ENCODE measurements at regions not wholly inside any gene's neighbourhood (a gene's known extent, or its start where the extent isn't known, plus 50 kb on each side); places are given as distances from the start of the nearest gene placed in this dataset.

- TF ChIP-seq GATA2 (CRISPR knock-in tag; IDR thresholded peaks at IDR 0.05), result no peak
- TF ChIP-seq RFX5 (IDR thresholded peaks at IDR 0.05; ENCODE audit: low read length), result no peak
- TF ChIP-seq, protein P1, sequence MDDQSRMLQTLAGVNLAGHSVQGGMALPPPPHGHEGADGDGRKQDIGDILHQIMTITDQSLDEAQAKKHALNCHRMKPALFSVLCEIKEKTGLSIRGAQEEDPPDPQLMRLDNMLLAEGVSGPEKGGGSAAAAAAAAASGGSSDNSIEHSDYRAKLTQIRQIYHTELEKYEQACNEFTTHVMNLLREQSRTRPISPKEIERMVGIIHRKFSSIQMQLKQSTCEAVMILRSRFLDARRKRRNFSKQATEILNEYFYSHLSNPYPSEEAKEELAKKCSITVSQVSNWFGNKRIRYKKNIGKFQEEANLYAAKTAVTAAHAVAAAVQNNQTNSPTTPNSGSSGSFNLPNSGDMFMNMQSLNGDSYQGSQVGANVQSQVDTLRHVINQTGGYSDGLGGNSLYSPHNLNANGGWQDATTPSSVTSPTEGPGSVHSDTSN (IDR thresholded peaks at IDR 0.05), result no peak
- TF ChIP-seq TEAD4 (IDR thresholded peaks at IDR 0.05; ENCODE audit: borderline replicate concordance, insufficient read depth), result no peak
- TF ChIP-seq SMC3 (IDR thresholded peaks at IDR 0.05; ENCODE audit: low read depth, low read length), result no peak
- no peak for TF ChIP-seq RCOR1 (IDR thresholded peaks at IDR 0.05; ENCODE audit: low read length)
- TF ChIP-seq EZH2phosphoT487 (IDR thresholded peaks at IDR 0.05; ENCODE audit: borderline replicate concordance, low read depth), result no peak
- no peak for TF ChIP-seq RXRA (IDR thresholded peaks at IDR 0.05; ENCODE audit: borderline replicate concordance, low read depth)
- no peak for TF ChIP-seq YY1 (IDR thresholded peaks at IDR 0.05; ENCODE audit: low read depth)
- no peak for TF ChIP-seq MXI1 (IDR thresholded peaks at IDR 0.05; ENCODE audit: low read depth, low read length)
- TF ChIP-seq ELF1 (IDR thresholded peaks at IDR 0.05), result no peak
- no peak for TF ChIP-seq MAX (IDR thresholded peaks at IDR 0.05; ENCODE audit: low read depth)
- no peak for TF ChIP-seq GABPA (IDR thresholded peaks at IDR 0.05; ENCODE audit: low read depth)
- no peak for TF ChIP-seq EP300 (IDR thresholded peaks at IDR 0.05; ENCODE audit: borderline replicate concordance in 1 of 2, low read depth in 1 of 2, low read length in 1 of 2)
- no peak for TF ChIP-seq FOXM1 (IDR thresholded peaks at IDR 0.05; ENCODE audit: low read depth)
- no peak for TF ChIP-seq FOXJ3 (CRISPR knock-in tag; IDR thresholded peaks at IDR 0.05)
- no peak for TF ChIP-seq NFIC (IDR thresholded peaks at IDR 0.05; ENCODE audit: borderline replicate concordance)
- TF ChIP-seq, protein P2, sequence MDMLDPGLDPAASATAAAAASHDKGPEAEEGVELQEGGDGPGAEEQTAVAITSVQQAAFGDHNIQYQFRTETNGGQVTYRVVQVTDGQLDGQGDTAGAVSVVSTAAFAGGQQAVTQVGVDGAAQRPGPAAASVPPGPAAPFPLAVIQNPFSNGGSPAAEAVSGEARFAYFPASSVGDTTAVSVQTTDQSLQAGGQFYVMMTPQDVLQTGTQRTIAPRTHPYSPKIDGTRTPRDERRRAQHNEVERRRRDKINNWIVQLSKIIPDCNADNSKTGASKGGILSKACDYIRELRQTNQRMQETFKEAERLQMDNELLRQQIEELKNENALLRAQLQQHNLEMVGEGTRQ (IDR thresholded peaks at IDR 0.05; ENCODE audit: borderline replicate concordance, low read depth, low read length), result no peak
- TF ChIP-seq, protein P3, sequence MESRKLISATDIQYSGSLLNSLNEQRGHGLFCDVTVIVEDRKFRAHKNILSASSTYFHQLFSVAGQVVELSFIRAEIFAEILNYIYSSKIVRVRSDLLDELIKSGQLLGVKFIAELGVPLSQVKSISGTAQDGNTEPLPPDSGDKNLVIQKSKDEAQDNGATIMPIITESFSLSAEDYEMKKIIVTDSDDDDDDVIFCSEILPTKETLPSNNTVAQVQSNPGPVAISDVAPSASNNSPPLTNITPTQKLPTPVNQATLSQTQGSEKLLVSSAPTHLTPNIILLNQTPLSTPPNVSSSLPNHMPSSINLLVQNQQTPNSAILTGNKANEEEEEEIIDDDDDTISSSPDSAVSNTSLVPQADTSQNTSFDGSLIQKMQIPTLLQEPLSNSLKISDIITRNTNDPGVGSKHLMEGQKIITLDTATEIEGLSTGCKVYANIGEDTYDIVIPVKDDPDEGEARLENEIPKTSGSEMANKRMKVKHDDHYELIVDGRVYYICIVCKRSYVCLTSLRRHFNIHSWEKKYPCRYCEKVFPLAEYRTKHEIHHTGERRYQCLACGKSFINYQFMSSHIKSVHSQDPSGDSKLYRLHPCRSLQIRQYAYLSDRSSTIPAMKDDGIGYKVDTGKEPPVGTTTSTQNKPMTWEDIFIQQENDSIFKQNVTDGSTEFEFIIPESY (IDR thresholded peaks at IDR 0.05; ENCODE audit: borderline replicate concordance, low read depth), result no peak
- TF ChIP-seq USF1 (IDR thresholded peaks at IDR 0.05; ENCODE audit: borderline replicate concordance, low read depth), result no peak
- no peak for DNase-seq
- WGBS (ENCODE audit: low lambda C conversion rate), result 0% methylated on average over 4 of the region's 4 CpGs
- ChIA-PET CTCF (no interaction called here), POLR2A (no interaction called here)
- no peak overlapping the region for H3K27ac ChIP-seq (ENCODE audit: low read depth in 2 of 2, low read length in 1 of 2)
- no peaks in the 10 kb centered on the region for H4K20me1 ChIP-seq (ENCODE audit: insufficient read depth)
- no peak overlapping the region for H3K9ac ChIP-seq
- H3K4me1 ChIP-seq (ENCODE audit: control insufficient read depth in 1 of 2, insufficient read depth in 2 of 2, low read depth in 1 of 2, low read length in 1 of 2), result no peaks in the 10 kb centered on the region
- no peaks in the 10 kb centered on the region for H3K36me3 ChIP-seq (replicated peaks in 1 of 2; ENCODE audit: control insufficient read depth in 1 of 2, insufficient read depth in 2 of 2, low read length in 1 of 2)
- H3K79me2 ChIP-seq (ENCODE audit: insufficient read depth), result no peaks in the 10 kb centered on the region
- no peak overlapping the region for H3K4me2 ChIP-seq
- no peaks in the 10 kb centered on the region for H3F3A ChIP-seq (replicated peaks; ENCODE audit: insufficient read depth)
- H3K4me3 ChIP-seq (ENCODE audit: low read depth in 2 of 2, low read length in 1 of 2), result no peak overlapping the region
- no peak overlapping the region for H2AFZ ChIP-seq (ENCODE audit: low read depth)
- no peaks in the 10 kb centered on the region for H3K9me2 ChIP-seq
- peaks cover 4% of the 10 kb centered on the region; the same call in 1 of the 2 replicates for H3K27me3 ChIP-seq (ENCODE audit: insufficient read depth)
- 0 out of 2 replicates have a peak, but pooled peaks cover 3% of the 10 kb centered on the region for H3K9me3 ChIP-seq
Measured at GRCh38 chr2:118423776-118424175, 335.5 kb downstream of the INSIG2 start.
